Type B pancreatic cell (in vitro differentiated cells): ENCODE measurements at regions not wholly inside any gene's neighbourhood (a gene's known extent, or its start where the extent isn't known, plus 50 kb on each side); places are given as distances from the start of the nearest gene placed in this dataset.
"Not testable (repeated sequence)": the region's sequence is repeated elsewhere in the genome, so short reads cannot be mapped to it uniquely, and the experiment has no call there.

ENCODE experiments used
- DNase-seq: peaks from one replicate; pipeline ENCODE4 v3.0.0; 2021; ENCODE audit warnings: mixed read lengths; ENCODE audit not compliant: unreplicated experiment; ENCODE audit errors: extremely low spot score
- H3K27ac Mint-ChIP-seq: 2 replicates; pipeline ENCODE4 v1.8.0; 2021; ENCODE audit warnings: mild to moderate bottlenecking, mixed read lengths
- H3K27me3 Mint-ChIP-seq: 2 replicates; pipeline ENCODE4 v1.8.0; 2021; ENCODE audit warnings: mixed read lengths
- H3K36me3 Mint-ChIP-seq: 2 replicates; pipeline ENCODE4 v1.8.0; 2021; ENCODE audit warnings: mixed read lengths
- H3K4me1 Mint-ChIP-seq: one replicate; pipeline ENCODE4 v1.8.0; 2021; ENCODE audit warnings: mixed read lengths; ENCODE audit not compliant: unreplicated experiment
- H3K4me3 Mint-ChIP-seq: 2 replicates; pipeline ENCODE4 v1.8.0; 2021; ENCODE audit warnings: mild to moderate bottlenecking, mixed read lengths
- H3K9me3 Mint-ChIP-seq: 2 replicates; pipeline ENCODE4 v1.8.0; 2021; ENCODE audit warnings: mixed read lengths
- TF ChIP-seq, protein P1 (sequence below): fragments of 200-600 bp; sonication (generic); conservative IDR thresholded peaks from 2 replicates; pipeline ENCODE4 v1.5.0; 2021; ENCODE audit warnings: antibody characterized with exemption, mild to moderate bottlenecking

DNA sequence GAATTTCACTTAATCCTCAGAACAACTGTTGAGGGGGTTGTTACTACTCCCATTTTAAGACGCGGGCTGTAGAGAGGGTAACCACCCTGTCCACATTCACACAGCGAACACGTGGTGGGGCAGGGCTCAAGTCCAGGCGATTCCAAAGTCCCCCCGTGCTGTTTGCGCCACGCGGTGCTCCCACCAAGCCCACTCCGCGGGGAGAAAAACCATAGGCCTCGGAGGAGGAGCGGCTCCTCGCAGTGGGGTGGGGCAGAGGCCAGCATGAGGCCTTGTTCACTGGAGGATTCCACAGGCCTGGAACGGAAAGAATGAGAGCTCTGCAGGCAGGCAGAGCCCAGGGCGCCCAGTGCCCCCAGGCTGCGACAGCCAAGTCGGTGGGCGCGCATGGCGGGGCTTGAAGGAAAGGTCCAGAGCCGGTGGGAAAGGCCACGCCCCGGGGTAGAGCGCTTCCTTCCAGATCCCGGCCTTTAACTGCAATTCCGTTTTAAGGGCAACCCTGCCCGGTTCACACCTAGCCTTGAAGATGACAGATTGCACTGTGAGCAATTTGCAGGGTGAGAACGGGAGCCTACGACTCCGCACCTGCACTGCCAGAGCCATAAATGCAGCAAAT is 161.8 kb upstream of the TBL1XR1 start:
- Mint-ChIP-seq H3K36me3 (no peaks in the 10 kb centered on the region), H3K4me3 (peak overlapping the region; percentile 88), H3K9me3 (no peaks in the 10 kb centered on the region), H3K4me1 (peaks cover 58% of the 10 kb centered on the region), H3K27ac (peak overlapping the region; percentile 98), H3K27me3 (peaks cover 11% of the 10 kb centered on the region)
- peak; percentile 75 for DNase-seq
- TF ChIP-seq, protein P1, sequence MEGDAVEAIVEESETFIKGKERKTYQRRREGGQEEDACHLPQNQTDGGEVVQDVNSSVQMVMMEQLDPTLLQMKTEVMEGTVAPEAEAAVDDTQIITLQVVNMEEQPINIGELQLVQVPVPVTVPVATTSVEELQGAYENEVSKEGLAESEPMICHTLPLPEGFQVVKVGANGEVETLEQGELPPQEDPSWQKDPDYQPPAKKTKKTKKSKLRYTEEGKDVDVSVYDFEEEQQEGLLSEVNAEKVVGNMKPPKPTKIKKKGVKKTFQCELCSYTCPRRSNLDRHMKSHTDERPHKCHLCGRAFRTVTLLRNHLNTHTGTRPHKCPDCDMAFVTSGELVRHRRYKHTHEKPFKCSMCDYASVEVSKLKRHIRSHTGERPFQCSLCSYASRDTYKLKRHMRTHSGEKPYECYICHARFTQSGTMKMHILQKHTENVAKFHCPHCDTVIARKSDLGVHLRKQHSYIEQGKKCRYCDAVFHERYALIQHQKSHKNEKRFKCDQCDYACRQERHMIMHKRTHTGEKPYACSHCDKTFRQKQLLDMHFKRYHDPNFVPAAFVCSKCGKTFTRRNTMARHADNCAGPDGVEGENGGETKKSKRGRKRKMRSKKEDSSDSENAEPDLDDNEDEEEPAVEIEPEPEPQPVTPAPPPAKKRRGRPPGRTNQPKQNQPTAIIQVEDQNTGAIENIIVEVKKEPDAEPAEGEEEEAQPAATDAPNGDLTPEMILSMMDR: no peak

DNA sequence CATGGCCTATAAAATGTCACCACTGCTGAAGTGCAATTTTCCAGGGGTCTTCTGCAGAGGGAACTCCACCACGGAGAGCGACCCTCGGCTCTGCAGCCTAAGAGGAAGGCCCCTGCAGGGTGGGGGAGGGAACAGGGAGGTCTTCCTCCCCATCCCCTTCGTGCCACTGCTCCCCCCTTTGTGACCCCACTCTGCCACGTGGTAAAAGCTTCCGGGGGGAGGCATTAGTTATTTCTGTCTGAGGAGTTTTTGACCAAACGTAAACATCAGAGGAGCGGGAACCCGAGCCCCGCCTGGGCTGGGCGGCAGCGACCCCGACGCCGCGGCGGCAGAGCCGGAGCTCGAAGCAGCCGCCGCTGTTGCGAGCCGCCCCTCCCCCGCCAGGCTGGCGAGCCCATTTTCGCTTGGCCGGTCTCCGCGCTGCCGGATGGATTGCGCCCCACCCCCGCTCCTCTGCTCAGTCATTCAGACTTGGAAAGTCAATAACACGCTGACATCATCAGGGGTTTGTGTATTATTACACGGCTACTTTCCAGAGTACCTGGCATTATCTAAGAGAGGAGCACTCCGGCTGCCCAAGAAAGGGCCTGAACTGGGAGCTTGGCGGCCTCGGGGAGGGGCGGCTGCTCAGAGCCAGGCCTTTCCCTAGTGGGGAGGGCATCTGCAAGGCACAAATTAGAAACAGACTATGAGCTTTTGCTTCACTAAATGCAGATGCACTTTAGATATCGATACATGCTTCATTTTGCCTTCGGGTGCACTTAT is 162.5 kb upstream of the TBL1XR1 start:
- Mint-ChIP-seq H3K36me3 (no peaks in the 10 kb centered on the region), H3K27ac (peak overlapping the region; percentile 98), H3K4me1 (peaks cover 61% of the 10 kb centered on the region), H3K9me3 (peaks cover 3% of the 10 kb centered on the region), H3K27me3 (peaks cover 11% of the 10 kb centered on the region), H3K4me3 (peak overlapping the region; percentile 88)
- DNase-seq: peak; percentile 98
- TF ChIP-seq, protein P1: peak; percentile 18

DNA sequence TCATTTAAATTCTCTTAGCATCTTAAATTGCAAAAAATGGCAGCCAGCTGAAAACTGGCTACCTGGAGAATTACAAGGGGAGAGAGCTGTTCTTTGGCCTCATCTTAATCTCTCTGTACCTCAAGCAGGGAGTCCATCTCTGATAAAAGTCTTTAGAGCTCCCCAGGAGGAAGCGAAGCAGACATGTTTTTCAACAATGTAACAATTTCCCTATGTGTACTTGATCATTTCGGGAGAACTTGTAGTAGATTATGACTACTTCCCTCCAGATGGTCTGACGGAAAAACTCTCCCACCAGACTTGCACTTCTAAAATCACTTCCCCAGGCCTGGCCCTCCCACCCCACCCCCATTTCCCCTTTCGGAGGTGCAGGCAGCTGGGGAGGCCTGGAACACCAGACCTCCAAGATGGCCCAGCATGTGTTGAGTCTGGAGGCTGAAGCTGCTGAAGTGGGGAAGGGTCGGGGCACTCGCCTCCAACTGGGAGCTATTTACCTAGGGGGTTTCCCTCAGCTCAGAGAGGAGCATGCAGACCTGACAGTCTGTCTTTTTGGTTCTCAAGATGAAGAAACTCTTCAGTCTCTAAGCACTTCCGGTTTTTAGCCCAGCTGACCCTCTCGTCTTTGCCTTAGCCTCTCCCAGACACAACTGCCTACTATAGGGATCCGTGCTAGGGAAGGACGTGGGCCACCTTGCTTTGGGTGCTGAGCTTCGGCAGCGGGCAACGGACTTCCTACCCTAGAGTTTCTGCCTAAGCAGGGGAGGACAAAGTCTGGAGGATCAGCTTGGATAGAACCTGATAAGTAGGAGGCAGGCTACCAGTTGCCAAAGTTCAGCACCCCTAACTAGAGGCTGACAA is 164.0 kb upstream of the TBL1XR1 start:
- DNase-seq: no peak
- Mint-ChIP-seq H3K4me1 (peaks cover 57% of the 10 kb centered on the region), H3K4me3 (peak overlapping the region; percentile 88), H3K9me3 (peaks cover 7% of the 10 kb centered on the region), H3K36me3 (no peaks in the 10 kb centered on the region), H3K27me3 (peaks cover 8% of the 10 kb centered on the region), H3K27ac (peak overlapping the region; percentile 98)
- TF ChIP-seq, protein P1: no peak

DNA sequence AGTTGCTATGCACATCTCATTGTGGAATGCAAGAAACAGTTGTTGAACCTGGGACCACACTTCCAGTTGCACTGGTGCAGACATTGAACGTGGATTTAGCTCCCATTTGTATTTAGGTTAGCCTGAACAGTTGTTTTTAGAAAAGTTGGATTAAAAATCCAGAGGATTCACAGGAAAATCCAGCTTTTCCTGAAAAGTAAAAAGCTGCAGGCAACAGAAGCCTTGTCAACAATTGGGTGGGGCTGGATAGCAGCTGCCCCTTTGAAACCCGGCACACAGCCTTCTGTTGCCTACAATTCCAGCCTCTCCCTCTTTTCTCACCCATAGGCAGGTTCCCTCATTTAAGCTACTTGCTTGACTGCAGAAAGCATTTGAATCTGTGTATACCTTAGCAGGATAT is 165.3 kb upstream of the TBL1XR1 start:
- peaks cover 47% of the 10 kb centered on the region for H3K4me1 Mint-ChIP-seq
- peak overlapping the region; percentile 44 for H3K4me3 Mint-ChIP-seq
- peaks cover 8% of the 10 kb centered on the region for H3K27me3 Mint-ChIP-seq
- no peaks in the 10 kb centered on the region for H3K36me3 Mint-ChIP-seq
- DNase-seq: no peak
- peaks cover 7% of the 10 kb centered on the region for H3K9me3 Mint-ChIP-seq
- peak overlapping the region; percentile 54 for H3K27ac Mint-ChIP-seq
- TF ChIP-seq, protein P1: no peak

DNA sequence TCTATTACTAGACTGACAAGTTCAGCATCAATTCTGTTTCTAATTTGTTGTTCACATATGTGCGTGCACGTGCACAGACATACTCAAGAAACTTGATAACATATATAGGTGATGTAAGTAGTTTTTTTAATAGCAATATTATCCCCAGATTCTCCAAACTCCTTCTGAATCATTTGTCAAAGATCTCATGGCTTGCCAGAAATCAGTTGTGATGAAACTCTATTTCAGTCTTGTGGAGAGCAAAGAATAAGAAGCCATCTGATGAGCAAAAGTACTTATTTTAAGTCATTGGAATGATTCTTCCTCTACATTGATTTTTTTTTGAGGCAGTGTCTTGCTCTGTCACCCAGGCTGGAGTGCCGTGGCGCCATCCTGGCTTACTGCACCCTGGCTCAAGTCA is 167.0 kb upstream of the TBL1XR1 start:
- Mint-ChIP-seq H3K27me3 (peaks cover 8% of the 10 kb centered on the region), H3K9me3 (peaks cover 7% of the 10 kb centered on the region), H3K27ac (no peak overlapping the region), H3K4me1 (peaks cover 37% of the 10 kb centered on the region), H3K36me3 (no peaks in the 10 kb centered on the region), H3K4me3 (no peak overlapping the region)
- TF ChIP-seq, protein P1: no peak
- DNase-seq: no peak

DNA sequence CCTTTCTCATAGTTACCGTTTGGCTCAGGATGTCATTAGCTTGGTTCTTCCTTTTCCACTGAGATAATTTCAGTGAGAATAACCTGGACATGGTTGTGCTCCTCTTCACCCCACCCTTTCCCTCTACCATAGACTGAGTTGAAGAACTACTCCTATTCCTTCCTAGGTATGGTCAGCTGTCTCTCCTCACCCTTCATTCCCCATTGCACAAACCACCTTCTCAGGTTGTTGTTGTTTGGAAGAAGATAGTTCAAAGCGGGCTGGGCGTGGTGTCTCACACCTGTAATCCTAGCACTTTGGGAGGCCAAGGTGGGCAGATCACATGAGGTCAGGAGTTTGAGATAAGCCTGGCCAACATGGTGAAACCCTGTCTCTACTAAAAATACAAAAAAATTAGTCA is 168.0 kb upstream of the TBL1XR1 start:
- not testable (repeated sequence) for H3K9me3 Mint-ChIP-seq, H3K4me3 Mint-ChIP-seq, H3K27ac Mint-ChIP-seq, DNase-seq, H3K36me3 Mint-ChIP-seq, H3K27me3 Mint-ChIP-seq
- peaks cover 44% of the 10 kb centered on the region for H3K4me1 Mint-ChIP-seq
